ENCODE measurements at regions not wholly inside any gene's neighbourhood (a gene's known extent, or its start where the extent isn't known, plus 50 kb on each side); places are given as distances from the start of the nearest gene placed in this dataset.

DNA sequence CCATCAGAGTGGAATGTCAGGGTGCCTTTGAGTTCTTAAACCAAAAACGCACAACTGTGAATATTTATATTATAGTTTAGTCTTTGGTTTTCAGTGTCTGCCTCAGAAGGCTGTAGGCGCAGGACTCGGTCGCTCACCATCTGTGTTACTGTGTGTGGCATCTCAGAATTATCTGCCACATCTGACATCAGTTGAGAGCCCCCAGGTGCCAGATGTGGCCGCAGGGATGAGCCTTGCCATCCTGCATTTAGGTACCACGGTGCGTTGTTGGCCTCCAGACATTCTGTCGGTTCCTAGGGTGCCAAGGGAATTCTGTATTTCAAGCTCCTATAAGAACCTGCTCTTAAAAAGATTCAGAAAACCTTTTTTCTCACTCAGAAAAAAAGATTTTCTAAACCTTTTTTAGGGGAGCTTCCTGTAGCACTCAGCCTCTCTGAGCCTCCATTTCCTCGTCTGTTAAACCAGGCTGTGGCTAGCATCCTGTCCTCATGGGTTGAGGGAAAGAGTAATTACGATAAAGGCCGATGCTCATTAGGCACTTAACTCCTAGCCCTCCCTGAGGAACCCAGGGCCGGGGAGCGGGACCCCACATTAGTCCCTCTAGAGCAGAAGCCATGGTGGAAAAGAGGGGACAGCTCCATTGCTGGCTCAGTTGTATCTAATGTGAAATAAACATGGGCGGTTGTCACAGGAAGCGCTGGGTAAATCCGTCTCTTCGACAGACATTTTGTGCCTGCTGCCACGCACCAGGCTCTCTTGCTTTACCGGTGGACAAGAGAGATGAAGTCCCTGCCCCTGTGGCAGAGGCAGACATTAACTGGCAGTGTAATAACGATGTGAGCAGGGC lies 70.2 kb upstream of the MORC3 start:
- CTCF ChIA-PET: no interaction called here

DNA sequence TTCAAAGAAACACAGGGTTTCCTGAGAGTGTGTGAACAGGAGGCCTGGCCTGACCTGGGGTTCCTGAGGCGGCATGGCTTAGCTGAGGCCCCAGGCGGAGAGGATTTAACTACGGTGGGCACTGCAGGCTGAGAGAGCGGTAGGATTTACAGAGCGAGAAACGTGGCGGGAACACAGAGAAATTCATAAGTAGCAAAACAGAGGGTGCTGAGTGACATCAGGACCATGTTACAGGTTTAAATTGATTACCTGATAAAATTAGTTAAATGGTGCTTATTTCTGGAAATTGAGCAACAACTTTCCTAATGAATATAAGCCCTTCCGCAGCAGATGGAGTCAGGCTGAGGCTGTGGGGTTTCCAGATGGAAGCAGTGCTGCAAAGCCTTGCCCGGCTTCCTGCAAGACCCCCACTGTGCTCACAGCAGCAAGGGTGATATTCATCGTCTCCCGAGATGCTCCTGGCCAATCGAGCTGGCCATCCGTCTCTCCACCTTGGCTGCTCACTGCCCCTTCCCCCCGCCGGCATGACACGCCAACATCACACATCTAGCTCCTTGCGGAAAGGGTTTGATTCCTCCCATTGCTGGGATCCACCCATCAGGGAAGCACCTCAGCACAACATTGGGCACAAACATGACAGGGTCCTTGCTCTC lies 69.4 kb upstream of the MORC3 start:
- ChIA-PET CTCF (no interaction called here), POLR2A (ENCODE audit: low non-redundant PET) (no interaction called here)
- Histone ChIP-seq H3K27ac (ENCODE audit: low read depth, low read length, poor library complexity, severe bottlenecking) (no peak overlapping the region), H3K9me3 (ENCODE audit: low read depth, low read length, poor library complexity, severe bottlenecking) (no peaks in the 10 kb centered on the region), H3K27me3 (replicated peaks; ENCODE audit: insufficient read depth, low read depth, low read length, poor library complexity) (no peaks in the 10 kb centered on the region), H3K36me3 (ENCODE audit: insufficient read depth, low read length, poor library complexity, severe bottlenecking) (peaks cover 4% of the 10 kb centered on the region), H3K4me1 (ENCODE audit: insufficient read depth, low read length, poor library complexity, severe bottlenecking) (no peaks in the 10 kb centered on the region), H3K4me3 (ENCODE audit: low read depth, low read length, poor library complexity, severe bottlenecking) (no peak overlapping the region)
- no peak for DNase-seq (ENCODE audit: low spot score)
- no TSS peak for BruUV-seq (replicated peaks)
- TF ChIP-seq EZH2 (IDR thresholded peaks at IDR 0.05; ENCODE audit: borderline replicate concordance, low read depth, low read length, poor library complexity, severe bottlenecking): no peak
- TF ChIP-seq, protein P1, sequence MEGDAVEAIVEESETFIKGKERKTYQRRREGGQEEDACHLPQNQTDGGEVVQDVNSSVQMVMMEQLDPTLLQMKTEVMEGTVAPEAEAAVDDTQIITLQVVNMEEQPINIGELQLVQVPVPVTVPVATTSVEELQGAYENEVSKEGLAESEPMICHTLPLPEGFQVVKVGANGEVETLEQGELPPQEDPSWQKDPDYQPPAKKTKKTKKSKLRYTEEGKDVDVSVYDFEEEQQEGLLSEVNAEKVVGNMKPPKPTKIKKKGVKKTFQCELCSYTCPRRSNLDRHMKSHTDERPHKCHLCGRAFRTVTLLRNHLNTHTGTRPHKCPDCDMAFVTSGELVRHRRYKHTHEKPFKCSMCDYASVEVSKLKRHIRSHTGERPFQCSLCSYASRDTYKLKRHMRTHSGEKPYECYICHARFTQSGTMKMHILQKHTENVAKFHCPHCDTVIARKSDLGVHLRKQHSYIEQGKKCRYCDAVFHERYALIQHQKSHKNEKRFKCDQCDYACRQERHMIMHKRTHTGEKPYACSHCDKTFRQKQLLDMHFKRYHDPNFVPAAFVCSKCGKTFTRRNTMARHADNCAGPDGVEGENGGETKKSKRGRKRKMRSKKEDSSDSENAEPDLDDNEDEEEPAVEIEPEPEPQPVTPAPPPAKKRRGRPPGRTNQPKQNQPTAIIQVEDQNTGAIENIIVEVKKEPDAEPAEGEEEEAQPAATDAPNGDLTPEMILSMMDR (conservative IDR thresholded peaks at IDR 0.05; ENCODE audit: low read depth, low read length): no peak
- intact Hi-C loops (cut with micrococcal nuclease; ENCODE audit: unreplicated experiment): no loop called here

More for the DNA sequence above, 70.2 kb upstream of the MORC3 start:
- BruUV-seq (replicated peaks): no TSS peak
- Histone ChIP-seq H3K27ac (ENCODE audit: low read depth, low read length, poor library complexity, severe bottlenecking) (no peak overlapping the region), H3K4me1 (ENCODE audit: insufficient read depth, low read length, poor library complexity, severe bottlenecking) (no peaks in the 10 kb centered on the region), H3K9me3 (ENCODE audit: low read depth, low read length, poor library complexity, severe bottlenecking) (no peaks in the 10 kb centered on the region), H3K36me3 (ENCODE audit: insufficient read depth, low read length, poor library complexity, severe bottlenecking) (peaks cover 4% of the 10 kb centered on the region), H3K27me3 (replicated peaks; ENCODE audit: insufficient read depth, low read depth, low read length, poor library complexity) (no peaks in the 10 kb centered on the region), H3K4me3 (ENCODE audit: low read depth, low read length, poor library complexity, severe bottlenecking) (no peak overlapping the region)
- POLR2A ChIA-PET (ENCODE audit: low non-redundant PET): no interaction called here
- TF ChIP-seq EZH2 (IDR thresholded peaks at IDR 0.05; ENCODE audit: borderline replicate concordance, low read depth, low read length, poor library complexity, severe bottlenecking): no peak
- TF ChIP-seq, protein P1 (conservative IDR thresholded peaks at IDR 0.05; ENCODE audit: low read depth, low read length): no peak
- DNase-seq (ENCODE audit: low spot score): no peak
- intact Hi-C loops (cut with micrococcal nuclease; ENCODE audit: unreplicated experiment): no loop called here

DNA sequence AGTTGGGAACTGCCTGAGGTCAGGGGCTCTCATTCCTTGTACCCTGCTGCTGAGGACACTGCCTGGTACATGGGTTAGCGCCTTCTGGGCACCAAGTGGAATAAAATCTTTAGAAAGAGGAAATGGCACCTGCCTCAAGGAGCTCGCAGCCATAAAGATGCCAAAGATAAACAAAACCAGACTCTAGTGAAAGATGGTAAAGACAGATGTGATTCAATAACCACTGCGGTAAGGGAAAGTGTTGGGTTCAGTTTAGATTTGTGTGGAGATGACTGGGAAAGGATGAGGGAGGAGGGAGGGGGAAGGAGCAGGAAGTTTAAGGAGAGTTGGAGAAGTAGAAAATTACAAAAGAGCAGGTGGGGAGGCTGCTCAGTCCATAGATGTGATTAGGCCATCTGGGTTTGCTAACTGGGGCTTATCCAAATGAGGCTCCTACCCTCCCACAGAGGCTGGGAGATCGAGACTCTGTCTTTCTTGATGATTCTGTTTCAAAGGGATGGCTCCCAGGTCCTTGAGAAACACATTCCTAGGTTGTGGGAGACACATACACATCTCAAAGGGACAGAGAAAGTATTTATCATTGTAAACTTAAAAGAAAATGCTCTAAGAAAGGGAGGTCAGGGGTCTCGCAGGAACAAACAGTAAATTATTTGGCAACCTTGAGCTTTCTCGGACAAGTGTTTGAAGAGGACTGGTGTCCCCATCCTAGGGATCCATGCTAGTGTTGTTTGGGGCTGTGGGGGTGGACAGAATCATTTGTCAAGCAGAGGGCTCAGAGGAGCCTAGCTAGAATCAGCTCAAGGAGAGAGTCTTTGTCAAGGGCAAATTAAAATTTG lies 65.7 kb upstream of the MORC3 start:
- H3K27me3 ChIP-seq (replicated peaks; ENCODE audit: insufficient read depth, low read depth, low read length, poor library complexity): no peaks in the 10 kb centered on the region
- no peak overlapping the region for H3K4me3 ChIP-seq (ENCODE audit: low read depth, low read length, poor library complexity, severe bottlenecking)
- TF ChIP-seq, protein P1 (conservative IDR thresholded peaks at IDR 0.05; ENCODE audit: low read depth, low read length): no peak
- TF ChIP-seq EZH2 (IDR thresholded peaks at IDR 0.05; ENCODE audit: borderline replicate concordance, low read depth, low read length, poor library complexity, severe bottlenecking): no peak
- no peak for DNase-seq (ENCODE audit: low spot score)
- no peaks in the 10 kb centered on the region for H3K36me3 ChIP-seq (ENCODE audit: insufficient read depth, low read length, poor library complexity, severe bottlenecking)
- H3K4me1 ChIP-seq (ENCODE audit: insufficient read depth, low read length, poor library complexity, severe bottlenecking): no peaks in the 10 kb centered on the region
- CTCF ChIA-PET: no interaction called here
- BruUV-seq (replicated peaks): no TSS peak
- no peak overlapping the region for H3K27ac ChIP-seq (ENCODE audit: low read depth, low read length, poor library complexity, severe bottlenecking)
- intact Hi-C loops (cut with micrococcal nuclease; ENCODE audit: unreplicated experiment): no loop called here
- H3K9me3 ChIP-seq (ENCODE audit: low read depth, low read length, poor library complexity, severe bottlenecking): no peaks in the 10 kb centered on the region
- POLR2A ChIA-PET (ENCODE audit: low non-redundant PET): no interaction called here

Data from A673 (cell line).